Embryonic facial prominence (tissue), 1 donor: ENCODE measurements at regions not wholly inside any gene's neighbourhood (a gene's known extent, or its start where the extent isn't known, plus 50 kb on each side); places are given as distances from the start of the nearest gene placed in this dataset.

Experiments used
- DNase-seq: peaks from one replicate; pipeline ENCODE4 v3.0.0-alpha.2; 2016; ENCODE audit errors: extremely low spot score

GRCh38 chr2:220114443-220114842 is 487.0 kb downstream of the SLC4A3 start:
- DNase-seq: no peak

DNA sequence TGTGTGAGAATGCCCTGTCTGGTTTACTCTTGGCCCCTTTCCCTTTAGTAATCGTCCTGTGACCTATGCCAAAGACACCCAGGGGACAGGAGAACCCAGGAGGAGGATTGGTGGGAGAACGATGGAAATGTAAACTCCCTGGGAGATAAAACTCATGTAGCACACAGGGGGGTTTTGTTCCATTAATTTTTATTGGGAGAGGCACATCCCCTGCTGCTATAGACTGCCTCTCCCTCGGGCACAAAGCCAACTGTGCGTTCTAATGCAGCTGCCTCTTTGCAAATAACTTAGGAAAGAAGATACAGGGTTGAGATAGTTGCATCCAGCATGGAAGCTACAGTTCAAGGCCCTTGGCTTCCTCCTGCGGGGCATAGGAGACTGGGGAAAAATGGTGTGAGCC is 489.6 kb downstream of the SLC4A3 start:
- DNase-seq: no peak

DNA sequence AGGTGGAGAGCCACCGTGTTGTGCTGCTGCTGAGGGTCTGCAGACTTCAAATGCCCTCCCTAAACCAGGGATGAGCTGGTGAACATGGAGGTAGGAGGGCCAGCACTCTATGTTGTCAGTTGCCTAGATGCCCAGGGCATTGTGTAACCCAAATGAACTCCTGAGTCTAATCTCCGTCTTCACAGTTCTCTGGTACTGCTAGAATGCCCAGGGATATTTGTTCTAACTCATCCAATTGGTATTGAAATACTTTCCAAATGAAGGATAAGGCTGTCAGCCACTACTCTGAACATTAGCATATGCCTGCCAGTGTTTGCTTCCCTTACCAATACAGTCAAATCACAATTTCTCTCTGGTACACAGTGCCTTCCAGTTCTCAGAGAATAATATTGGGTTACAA is 492.6 kb downstream of the SLC4A3 start:
- no peak for DNase-seq

GRCh38 chr2:220123751-220124150 is 496.3 kb downstream of the SLC4A3 start:
- no peak for DNase-seq

- DNase-seq: no peak
Observed at GRCh38 chr2:220125551-220125950, 498.1 kb downstream of the SLC4A3 start.

- no peak for DNase-seq
Observed at GRCh38 chr2:220127311-220127710, 499.9 kb downstream of the SLC4A3 start.

- DNase-seq: no peak
Observed at GRCh38 chr2:220127876-220128275, 500.4 kb downstream of the SLC4A3 start.

DNA sequence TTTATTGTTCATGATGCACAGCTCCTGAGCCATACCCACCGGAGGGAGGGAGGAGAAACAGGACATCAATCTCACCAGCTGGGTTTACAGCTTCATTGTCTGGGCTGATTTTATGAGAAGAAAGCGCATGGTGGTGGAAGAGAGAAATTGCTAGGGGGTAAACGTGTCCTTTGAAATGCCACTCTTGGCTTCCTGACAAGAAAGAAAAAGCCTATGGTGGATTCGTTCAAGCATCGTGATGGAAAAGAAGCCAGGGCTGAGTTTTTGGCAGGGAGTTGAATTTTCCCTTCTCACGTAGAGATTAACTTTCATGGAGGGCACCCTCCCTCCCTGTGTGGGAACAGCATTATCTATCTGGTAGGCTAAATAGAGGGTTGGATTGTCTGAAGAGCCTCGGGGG is 502.0 kb downstream of the SLC4A3 start:
- DNase-seq: no peak

DNA sequence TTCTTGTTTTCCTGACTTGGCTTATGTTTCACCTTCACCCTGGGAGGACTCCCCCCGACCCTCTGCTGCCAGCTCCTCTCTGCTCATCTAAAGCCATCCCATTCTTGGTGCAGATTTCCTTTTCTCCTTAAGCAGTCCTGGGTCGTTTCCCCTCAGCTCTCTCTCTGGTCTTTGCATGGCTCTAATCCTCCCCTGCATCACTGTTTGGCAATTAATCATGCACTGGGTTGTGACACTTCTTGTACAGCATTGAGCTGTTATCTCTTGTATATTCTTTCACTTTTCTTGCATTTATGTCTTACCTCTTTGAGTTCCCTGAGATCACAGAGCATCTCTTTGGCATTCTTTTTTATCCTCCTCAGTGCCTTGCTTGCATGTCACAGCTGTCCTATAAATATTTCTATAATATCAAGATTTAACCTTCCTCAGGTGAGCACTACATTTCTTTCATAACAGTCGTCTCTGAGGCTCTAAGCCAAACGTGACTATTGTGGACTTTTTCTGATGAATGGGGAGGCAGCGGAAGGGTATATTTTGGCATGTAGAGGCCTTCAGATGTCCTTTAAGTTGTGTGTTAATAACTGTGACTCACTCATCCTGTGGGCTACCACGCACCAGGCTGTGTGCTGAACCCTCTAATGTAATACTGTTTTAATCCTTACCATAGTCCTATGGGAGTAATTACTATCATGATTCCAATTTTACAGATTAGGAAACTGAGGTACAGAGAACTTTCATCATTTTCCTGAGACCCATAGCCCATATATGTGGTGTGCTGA is 507.5 kb downstream of the SLC4A3 start:
- no peak for DNase-seq

DNA sequence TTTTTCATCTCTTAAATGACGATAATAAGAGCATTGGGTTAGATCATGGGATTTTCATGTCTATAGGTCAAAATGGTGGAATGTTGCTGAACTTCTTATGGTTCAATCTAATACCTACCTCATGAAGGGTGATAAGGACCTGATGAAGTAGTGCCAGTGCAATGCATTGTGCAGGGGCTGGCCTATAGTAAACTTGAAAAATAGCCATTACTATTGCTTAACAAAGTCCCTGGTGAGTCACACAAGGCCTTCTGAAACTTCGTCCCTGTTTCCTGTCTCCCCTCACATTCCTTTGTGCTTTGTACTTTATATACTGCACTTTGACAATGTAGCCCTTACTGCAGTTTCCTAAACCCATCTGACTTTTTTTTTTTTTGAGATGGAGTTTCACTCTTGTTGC is 515.9 kb downstream of the SLC4A3 start:
- DNase-seq: no peak

DNA sequence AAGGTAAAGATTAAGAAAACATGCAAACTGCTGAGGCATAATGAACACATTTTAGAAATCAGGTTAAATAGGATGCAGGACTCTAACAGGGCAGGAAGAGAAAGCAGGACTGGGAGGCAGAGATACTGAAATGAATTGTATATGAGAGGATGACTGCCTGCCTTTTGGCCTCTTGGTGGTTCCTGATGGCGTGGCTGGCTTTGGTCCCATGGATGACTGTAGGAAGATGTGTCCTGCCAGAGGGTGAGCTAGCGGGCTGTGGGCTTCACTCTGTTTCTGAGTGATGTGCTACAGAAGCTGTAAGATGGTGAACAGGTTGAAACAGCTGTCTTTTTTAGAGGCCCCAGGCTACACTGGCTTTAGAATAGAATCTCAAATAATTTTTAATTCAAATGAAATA is 517.0 kb downstream of the SLC4A3 start:
- no peak for DNase-seq

DNA sequence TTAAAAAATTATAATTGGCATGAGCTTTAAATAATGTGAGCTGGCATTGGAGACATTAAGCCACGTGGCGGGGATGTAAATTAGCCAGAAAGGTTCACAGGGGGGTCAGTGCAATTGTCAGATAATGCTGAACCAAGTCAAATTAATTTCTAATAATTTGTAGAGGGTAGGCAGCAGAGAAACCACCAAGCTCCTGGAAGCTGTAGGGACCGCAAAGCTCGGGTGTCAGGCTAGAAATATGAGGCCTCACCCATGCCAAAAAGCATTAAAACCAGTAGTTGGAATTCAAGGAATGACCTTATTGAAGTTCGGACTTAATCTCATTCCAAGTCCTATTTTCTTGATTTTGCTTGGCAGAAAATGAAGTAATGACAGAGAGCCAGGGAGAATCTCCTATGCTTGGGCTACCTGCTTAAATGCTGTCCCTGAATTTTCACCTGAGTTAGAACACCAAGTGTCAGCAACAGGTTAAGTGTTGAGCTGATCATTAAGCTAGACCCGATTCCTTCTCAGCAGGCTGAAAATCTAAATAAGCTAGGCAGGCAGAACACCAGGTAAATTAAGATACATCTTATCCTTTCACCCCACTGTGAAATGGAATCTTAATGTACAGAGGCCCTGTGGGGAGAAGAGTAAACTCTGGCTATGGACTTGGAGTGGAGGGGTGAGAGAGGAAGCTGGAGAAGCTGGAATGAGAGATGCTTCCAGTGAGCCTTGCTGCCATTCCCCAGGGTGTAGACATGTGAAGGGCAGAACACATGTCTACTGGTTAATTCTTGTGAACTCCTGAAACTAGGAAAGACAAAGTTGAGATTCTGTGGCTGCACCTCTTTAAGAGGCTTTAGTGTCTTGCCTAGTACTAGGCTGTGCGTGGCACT is 520.0 kb downstream of the SLC4A3 start:
- DNase-seq: no peak

DNA sequence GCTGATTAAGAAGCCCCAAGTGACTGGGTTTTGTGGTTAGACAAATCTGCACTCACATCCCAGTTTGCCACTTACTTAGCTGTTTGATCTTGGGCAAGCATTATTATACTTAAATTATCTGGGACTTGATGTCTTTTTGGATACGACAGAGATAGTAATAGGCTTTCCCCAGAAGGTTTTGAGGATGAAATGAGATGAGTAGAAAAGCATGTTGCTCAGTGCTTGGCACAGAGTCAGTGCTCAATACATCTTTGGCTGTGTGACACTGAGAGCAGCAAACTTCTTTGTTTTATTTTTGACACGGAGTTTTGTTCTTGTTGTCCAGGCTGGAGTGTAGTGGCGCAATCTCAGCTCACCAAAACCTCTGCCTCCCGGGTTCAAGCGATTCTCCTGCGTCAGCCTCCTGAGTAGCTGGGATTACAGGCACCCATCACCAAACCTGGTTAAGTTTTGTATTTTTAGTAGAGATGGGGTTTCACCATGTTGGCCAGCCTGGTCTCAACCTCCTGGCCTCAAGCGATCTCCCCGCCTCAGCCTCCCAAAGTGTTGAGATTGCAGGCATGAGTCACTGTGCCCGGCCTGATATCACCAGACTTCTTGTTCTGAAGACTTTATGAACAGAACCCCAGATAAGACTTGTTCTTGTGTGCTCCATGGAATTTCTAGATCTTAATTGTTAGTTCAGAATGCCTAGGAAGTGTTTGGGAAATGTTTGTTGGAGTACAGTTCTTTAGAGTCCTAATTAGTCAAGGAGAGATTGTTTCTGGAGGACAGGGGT is 521.2 kb downstream of the SLC4A3 start:
- no peak for DNase-seq

GRCh38 chr2:220151341-220151740 is 523.9 kb downstream of the SLC4A3 start:
- no peak for DNase-seq

DNA sequence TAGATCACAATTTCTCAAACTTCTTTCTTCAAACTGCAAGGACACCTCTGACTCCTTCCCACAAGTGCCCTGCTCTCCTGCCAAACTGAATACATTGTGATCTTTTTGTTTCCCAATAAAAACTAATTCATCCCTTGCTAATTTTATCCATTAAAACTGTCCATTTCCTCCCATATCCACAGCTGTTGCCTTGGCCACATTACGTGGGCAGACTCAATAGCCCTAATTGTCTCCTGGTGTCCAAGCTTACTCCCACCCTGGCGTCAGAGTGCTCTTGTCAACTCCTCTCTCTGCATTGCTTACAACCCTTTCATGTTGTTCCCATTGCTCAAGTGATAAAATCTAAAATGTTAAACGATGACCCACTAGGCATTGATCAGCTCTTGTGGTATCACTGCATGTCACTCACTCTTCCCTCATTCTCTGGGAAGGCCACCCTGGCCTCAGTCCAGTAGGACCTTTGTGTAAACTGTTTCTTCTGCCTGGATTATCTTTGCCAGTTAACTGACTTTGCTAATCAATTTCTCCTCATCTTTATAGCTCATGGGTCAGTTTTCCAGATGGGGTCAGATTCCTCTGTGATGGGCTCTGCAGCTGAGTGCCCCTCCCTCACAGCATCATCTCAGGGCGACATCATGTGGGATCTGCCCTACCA is 525.0 kb downstream of the SLC4A3 start:
- no peak for DNase-seq

GRCh38 chr2:220153118-220153517 is 525.7 kb downstream of the SLC4A3 start:
- no peak for DNase-seq

- DNase-seq: no peak
Observed at GRCh38 chr2:220154304-220154703, 526.9 kb downstream of the SLC4A3 start.

- DNase-seq: no peak
Observed at GRCh38 chr2:220157312-220157711, 529.9 kb downstream of the SLC4A3 start.

DNA sequence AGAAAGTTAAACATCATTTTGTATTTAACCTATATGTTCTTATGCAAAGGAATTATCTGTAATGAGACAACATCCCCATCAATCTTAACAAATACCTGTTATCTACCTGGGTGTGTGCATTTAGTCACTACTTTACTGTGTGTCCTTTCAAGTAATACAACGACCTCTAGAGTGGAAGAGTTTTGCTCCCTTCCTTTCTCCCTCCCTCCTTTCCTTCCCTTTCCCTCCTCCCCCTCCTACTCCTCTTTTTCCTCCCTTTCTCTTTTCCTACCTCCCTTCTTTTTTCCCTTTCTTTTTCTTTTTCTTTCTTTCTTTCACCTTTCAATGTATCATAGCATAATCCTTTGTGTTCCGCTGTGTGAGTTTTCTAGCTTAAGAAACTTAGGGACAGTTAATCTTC is 532.3 kb downstream of the SLC4A3 start:
- no peak for DNase-seq

GRCh38 chr2:220162320-220162719 is 534.9 kb downstream of the SLC4A3 start:
- DNase-seq: no peak

- DNase-seq: no peak
Observed at GRCh38 chr2:220163486-220163885, 536.1 kb downstream of the SLC4A3 start.

GRCh38 chr2:220165401-220165800 is 538.0 kb downstream of the SLC4A3 start:
- DNase-seq: no peak
